K562 (cell line): ENCODE measurements at regions not wholly inside any gene's neighbourhood (a gene's known extent, or its start where the extent isn't known, plus 50 kb on each side); places are given as distances from the start of the nearest gene placed in this dataset.

Experiments used
- CHD2 ChIP-seq: IDR thresholded peaks from 2 replicates; pipeline ENCODE4 v1.6.1; 2011; ENCODE audit warnings: low read depth, low read length
- NCOA6 ChIP-seq: fragments of 450-650 bp; IDR thresholded peaks from 2 replicates; pipeline ENCODE4 v1.6.1; 2017; ENCODE audit warnings: mild to moderate bottlenecking
- NFRKB ChIP-seq: fragments of 450-650 bp; IDR thresholded peaks from 2 replicates; pipeline ENCODE4 v1.6.1; 2016; ENCODE audit warnings: low read depth
- PHF20 ChIP-seq: fragments of 450-650 bp; IDR thresholded peaks from 2 replicates; pipeline ENCODE4 v1.6.1; 2018; ENCODE audit not compliant: partially characterized antibody
- RCOR1 ChIP-seq, 2 experiments: IDR thresholded peaks; 2 replicates each; pipeline ENCODE4 v1.6.1; 2012; ENCODE audit warnings: low read depth in 2 of 2, low read length in 2 of 2, borderline replicate concordance in 1 of 2, improper control_type of control experiment in 1 of 2
- SMAD1 ChIP-seq: fragments of 150-350 bp; IDR thresholded peaks from 2 replicates; pipeline ENCODE4 v1.6.1; 2014; ENCODE audit warnings: low read length, low read depth; ENCODE audit not compliant: partially characterized antibody
- TCF3 ChIP-seq: sonication (generic); formaldehyde crosslinking; IDR thresholded peaks from 2 replicates; pipeline ENCODE4 v1.4.0; 2020; ENCODE audit warnings: mild to moderate bottlenecking, missing genetic modification reagents
- TF ChIP-seq, protein P1 (sequence below): fragments of 250-450 bp; sonication (Bioruptor Pico); IDR thresholded peaks from 2 replicates; pipeline ENCODE4 v1.4.0; 2020
- TF ChIP-seq, protein P2 (sequence below): fragments of 250-450 bp; sonication (Bioruptor Pico); IDR thresholded peaks from 2 replicates; pipeline ENCODE4 v1.5.0; 2020; ENCODE audit warnings: mild to moderate bottlenecking, borderline replicate concordance
- TF ChIP-seq, protein P3 (sequence below): fragments of 450-650 bp; IDR thresholded peaks from 2 replicates; pipeline ENCODE4 v1.6.1; 2016; ENCODE audit warnings: antibody characterized with exemption
- TF ChIP-seq, protein P4 (sequence below), 2 experiments: fragments of 450-650 bp; IDR thresholded peaks; 2 replicates each; pipeline ENCODE4 v1.6.1; 2016
- TF ChIP-seq, protein P5 (sequence below): fragments of 450-650 bp; formaldehyde crosslinking; IDR thresholded peaks from 2 replicates; pipeline ENCODE4 v1.4.0; 2022; ENCODE audit warnings: missing genetic modification characterization

DNA sequence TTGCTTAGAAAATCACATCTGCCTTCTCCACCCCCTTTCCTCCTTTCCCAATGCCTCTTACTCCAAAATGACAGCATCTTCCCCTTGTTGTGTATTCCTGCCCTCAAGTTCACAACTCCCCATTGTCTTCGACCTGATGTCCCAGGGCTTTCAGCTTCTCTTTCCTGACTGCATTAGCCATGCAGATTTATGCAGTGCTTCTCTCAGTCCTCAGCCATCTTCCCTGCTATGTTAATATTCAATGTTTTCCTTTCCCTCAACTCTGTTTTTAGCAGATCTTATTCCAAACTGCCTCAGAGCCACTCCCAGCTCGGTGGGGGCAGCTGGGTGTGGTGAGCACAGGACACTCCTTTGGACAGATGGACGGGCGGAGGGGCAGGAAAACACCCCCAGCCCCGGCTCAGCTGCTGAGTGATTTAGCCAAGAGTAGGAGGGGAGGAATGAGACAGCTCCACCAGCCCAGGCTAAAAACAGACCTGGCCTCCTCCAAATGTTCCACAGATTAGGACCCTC is 71.0 kb downstream of the CD2 start (continued):
- TF ChIP-seq CHD2 (no peak), TCF3 (CRISPR knock-in tag) (peak; percentile 58; the same call in 1 of the 2 replicates), NCOA6 (0 out of 2 replicates have a peak, but pooled peaks have one; percentile 37), PHF20 (peak; percentile 5), SMAD1 (peak; percentile 48), NFRKB (0 out of 2 replicates have a peak, but pooled peaks have one; percentile 49), RCOR1 (IDR thresholded peaks at IDR 0.05; ENCODE audit: borderline replicate concordance in 1 of 2, low read depth in 2 of 2, low read length in 2 of 2) (peak in 1 of 2 experiments; percentile 42; a peak in 1 of 4 replicates)
- TF ChIP-seq, protein P1, sequence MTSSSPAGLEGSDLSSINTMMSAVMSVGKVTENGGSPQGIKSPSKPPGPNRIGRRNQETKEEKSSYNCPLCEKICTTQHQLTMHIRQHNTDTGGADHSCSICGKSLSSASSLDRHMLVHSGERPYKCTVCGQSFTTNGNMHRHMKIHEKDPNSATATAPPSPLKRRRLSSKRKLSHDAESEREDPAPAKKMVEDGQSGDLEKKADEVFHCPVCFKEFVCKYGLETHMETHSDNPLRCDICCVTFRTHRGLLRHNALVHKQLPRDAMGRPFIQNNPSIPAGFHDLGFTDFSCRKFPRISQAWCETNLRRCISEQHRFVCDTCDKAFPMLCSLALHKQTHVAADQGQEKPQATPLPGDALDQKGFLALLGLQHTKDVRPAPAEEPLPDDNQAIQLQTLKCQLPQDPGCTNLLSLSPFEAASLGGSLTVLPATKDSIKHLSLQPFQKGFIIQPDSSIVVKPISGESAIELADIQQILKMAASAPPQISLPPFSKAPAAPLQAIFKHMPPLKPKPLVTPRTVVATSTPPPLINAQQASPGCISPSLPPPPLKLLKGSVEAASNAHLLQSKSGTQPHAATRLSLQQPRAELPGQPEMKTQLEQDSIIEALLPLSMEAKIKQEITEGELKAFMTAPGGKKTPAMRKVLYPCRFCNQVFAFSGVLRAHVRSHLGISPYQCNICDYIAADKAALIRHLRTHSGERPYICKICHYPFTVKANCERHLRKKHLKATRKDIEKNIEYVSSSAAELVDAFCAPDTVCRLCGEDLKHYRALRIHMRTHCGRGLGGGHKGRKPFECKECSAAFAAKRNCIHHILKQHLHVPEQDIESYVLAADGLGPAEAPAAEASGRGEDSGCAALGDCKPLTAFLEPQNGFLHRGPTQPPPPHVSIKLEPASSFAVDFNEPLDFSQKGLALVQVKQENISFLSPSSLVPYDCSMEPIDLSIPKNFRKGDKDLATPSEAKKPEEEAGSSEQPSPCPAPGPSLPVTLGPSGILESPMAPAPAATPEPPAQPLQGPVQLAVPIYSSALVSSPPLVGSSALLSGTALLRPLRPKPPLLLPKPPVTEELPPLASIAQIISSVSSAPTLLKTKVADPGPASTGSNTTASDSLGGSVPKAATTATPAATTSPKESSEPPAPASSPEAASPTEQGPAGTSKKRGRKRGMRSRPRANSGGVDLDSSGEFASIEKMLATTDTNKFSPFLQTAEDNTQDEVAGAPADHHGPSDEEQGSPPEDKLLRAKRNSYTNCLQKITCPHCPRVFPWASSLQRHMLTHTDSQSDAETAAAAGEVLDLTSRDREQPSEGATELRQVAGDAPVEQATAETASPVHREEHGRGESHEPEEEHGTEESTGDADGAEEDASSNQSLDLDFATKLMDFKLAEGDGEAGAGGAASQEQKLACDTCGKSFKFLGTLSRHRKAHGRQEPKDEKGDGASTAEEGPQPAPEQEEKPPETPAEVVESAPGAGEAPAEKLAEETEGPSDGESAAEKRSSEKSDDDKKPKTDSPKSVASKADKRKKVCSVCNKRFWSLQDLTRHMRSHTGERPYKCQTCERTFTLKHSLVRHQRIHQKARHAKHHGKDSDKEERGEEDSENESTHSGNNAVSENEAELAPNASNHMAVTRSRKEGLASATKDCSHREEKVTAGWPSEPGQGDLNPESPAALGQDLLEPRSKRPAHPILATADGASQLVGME (CRISPR knock-in tag): 0 out of 2 replicates have a peak, but pooled peaks have one; percentile 8
- TF ChIP-seq, protein P2, sequence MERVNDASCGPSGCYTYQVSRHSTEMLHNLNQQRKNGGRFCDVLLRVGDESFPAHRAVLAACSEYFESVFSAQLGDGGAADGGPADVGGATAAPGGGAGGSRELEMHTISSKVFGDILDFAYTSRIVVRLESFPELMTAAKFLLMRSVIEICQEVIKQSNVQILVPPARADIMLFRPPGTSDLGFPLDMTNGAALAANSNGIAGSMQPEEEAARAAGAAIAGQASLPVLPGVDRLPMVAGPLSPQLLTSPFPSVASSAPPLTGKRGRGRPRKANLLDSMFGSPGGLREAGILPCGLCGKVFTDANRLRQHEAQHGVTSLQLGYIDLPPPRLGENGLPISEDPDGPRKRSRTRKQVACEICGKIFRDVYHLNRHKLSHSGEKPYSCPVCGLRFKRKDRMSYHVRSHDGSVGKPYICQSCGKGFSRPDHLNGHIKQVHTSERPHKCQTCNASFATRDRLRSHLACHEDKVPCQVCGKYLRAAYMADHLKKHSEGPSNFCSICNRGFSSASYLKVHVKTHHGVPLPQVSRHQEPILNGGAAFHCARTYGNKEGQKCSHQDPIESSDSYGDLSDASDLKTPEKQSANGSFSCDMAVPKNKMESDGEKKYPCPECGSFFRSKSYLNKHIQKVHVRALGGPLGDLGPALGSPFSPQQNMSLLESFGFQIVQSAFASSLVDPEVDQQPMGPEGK (CRISPR knock-in tag): 0 out of 2 replicates have a peak, but pooled peaks have one; percentile 56
- TF ChIP-seq, protein P3, sequence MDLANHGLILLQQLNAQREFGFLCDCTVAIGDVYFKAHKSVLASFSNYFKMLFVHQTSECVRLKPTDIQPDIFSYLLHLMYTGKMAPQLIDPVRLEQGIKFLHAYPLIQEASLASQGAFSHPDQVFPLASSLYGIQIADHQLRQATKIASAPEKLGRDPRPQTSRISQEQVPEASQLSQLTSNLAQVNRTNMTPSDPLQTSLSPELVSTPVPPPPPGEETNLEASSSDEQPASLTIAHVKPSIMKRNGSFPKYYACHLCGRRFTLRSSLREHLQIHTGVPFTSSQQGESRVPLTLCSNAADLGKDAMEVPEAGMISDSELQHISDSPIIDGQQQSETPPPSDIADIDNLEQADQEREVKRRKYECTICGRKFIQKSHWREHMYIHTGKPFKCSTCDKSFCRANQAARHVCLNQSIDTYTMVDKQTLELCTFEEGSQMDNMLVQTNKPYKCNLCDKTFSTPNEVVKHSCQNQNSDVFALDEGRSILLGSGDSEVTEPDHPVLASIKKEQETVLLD: no peak
- TF ChIP-seq, protein P4, sequence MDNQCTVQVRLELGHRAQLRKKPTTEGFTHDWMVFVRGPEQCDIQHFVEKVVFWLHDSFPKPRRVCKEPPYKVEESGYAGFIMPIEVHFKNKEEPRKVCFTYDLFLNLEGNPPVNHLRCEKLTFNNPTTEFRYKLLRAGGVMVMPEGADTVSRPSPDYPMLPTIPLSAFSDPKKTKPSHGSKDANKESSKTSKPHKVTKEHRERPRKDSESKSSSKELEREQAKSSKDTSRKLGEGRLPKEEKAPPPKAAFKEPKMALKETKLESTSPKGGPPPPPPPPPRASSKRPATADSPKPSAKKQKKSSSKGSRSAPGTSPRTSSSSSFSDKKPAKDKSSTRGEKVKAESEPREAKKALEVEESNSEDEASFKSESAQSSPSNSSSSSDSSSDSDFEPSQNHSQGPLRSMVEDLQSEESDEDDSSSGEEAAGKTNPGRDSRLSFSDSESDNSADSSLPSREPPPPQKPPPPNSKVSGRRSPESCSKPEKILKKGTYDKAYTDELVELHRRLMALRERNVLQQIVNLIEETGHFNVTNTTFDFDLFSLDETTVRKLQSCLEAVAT (IDR thresholded peaks at IDR 0.05): peak in 1 of 2 experiments; percentile 26; a peak in 1 of 4 replicates
- TF ChIP-seq, protein P5, sequence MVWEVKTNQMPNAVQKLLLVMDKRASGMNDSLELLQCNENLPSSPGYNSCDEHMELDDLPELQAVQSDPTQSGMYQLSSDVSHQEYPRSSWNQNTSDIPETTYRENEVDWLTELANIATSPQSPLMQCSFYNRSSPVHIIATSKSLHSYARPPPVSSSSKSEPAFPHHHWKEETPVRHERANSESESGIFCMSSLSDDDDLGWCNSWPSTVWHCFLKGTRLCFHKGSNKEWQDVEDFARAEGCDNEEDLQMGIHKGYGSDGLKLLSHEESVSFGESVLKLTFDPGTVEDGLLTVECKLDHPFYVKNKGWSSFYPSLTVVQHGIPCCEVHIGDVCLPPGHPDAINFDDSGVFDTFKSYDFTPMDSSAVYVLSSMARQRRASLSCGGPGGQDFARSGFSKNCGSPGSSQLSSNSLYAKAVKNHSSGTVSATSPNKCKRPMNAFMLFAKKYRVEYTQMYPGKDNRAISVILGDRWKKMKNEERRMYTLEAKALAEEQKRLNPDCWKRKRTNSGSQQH (CRISPR knock-in tag): peak; percentile 86
